ENCODE measurements at regions not wholly inside any gene's neighbourhood (a gene's known extent, or its start where the extent isn't known, plus 50 kb on each side); places are given as distances from the start of the nearest gene placed in this dataset.

GRCh38 chrX:152025656-152026440, 51.4 kb upstream of the GABRE start:
- no peak for ATAC-seq
- intact Hi-C loops (cut with micrococcal nuclease; ENCODE audit: unreplicated experiment) = no loop called here
- Histone ChIP-seq H3K9me3 (ENCODE audit: control insufficient read depth, insufficient read depth, low read depth, low read length) (no peaks in the 10 kb centered on the region), H3K27ac (ENCODE audit: low read length) (no peak overlapping the region), H3K4me3 (ENCODE audit: low read depth in 2 of 2, low read length in 2 of 2) (no peak overlapping the region), H3K4me1 (ENCODE audit: control insufficient read depth, insufficient read depth, low read length) (no peaks in the 10 kb centered on the region), H3K27me3 (ENCODE audit: control insufficient read depth, insufficient read depth, low read length) (no peaks in the 10 kb centered on the region), H3K36me3 (ENCODE audit: control insufficient read depth, insufficient read depth, low read length) (no peaks in the 10 kb centered on the region)
- TF ChIP-seq TCF7L2 (IDR thresholded peaks at IDR 0.05; ENCODE audit: low read depth, low read length) (no peak), POLR2AphosphoS5 (IDR thresholded peaks at IDR 0.05; ENCODE audit: low read depth, low read length) (no peak), SIN3A (IDR thresholded peaks at IDR 0.05; ENCODE audit: borderline replicate concordance, insufficient read depth, low read depth, low read length) (no peak), REST (IDR thresholded peaks at IDR 0.05; ENCODE audit: insufficient read depth in 1 of 2, low read depth in 2 of 2, low read length in 1 of 2) (no peak), CTCF (IDR thresholded peaks at IDR 0.05) (no peak)
- ChIA-PET POLR2A (no interaction called here), CTCF (no interaction called here)
- in situ Hi-C loops (cut with HindIII; ENCODE audit: low pct_unique_long_range_greater_than_20kb, low sequenced_read_pairs) = no loop called here
- BruUV-seq (replicated peaks) = no TSS peak
- DNase-seq (ENCODE audit: low read depth, low spot score) = no peak

- no peaks in the 10 kb centered on the region for H3K36me3 ChIP-seq (ENCODE audit: control insufficient read depth, insufficient read depth, low read length)
- H3K9me3 ChIP-seq (ENCODE audit: control insufficient read depth, insufficient read depth, low read depth, low read length) = no peaks in the 10 kb centered on the region
- no peak for TF ChIP-seq REST (IDR thresholded peaks at IDR 0.05; ENCODE audit: insufficient read depth in 1 of 2, low read depth in 2 of 2, low read length in 1 of 2)
- TF ChIP-seq POLR2AphosphoS5 (IDR thresholded peaks at IDR 0.05; ENCODE audit: low read depth, low read length) = no peak
- no peak for TF ChIP-seq TCF7L2 (IDR thresholded peaks at IDR 0.05; ENCODE audit: low read depth, low read length)
- TF ChIP-seq SIN3A (IDR thresholded peaks at IDR 0.05; ENCODE audit: borderline replicate concordance, insufficient read depth, low read depth, low read length) = no peak
- TF ChIP-seq CTCF (IDR thresholded peaks at IDR 0.05) = no peak
- BruUV-seq (replicated peaks) = no TSS peak
- POLR2A ChIA-PET = interaction anchor here (0.7 kb wide), 1 partner anchor 259 kb away, joined by 6 read pairs; no protein-coding TSS in a partner anchor
- intact Hi-C loops (cut with micrococcal nuclease; ENCODE audit: unreplicated experiment) (no loop called here), in situ Hi-C loops (cut with HindIII; ENCODE audit: low pct_unique_long_range_greater_than_20kb, low sequenced_read_pairs) (no loop called here)
- H3K27me3 ChIP-seq (ENCODE audit: control insufficient read depth, insufficient read depth, low read length) = no peaks in the 10 kb centered on the region
- ATAC-seq = no peak
- H3K4me1 ChIP-seq (ENCODE audit: control insufficient read depth, insufficient read depth, low read length) = no peaks in the 10 kb centered on the region
- no peak overlapping the region for H3K27ac ChIP-seq (ENCODE audit: low read length)
- DNase-seq (ENCODE audit: low read depth, low spot score) = no peak
- CTCF ChIA-PET = no interaction called here
- H3K4me3 ChIP-seq (ENCODE audit: low read depth in 2 of 2, low read length in 2 of 2) = no peak overlapping the region
These were observed 50.2 kb upstream of the GABRE start for GRCh38 chrX:152024710-152025109.
